Left colon (tissue), 2 donors: ENCODE measurements at regions not wholly inside any gene's neighbourhood (a gene's known extent, or its start where the extent isn't known, plus 50 kb on each side); places are given as distances from the start of the nearest gene placed in this dataset.

Experiments
- ATAC-seq: fragments of 200-7000 bp; cut with Tn5 transposase; one replicate; pipeline ENCODE4 v1.9.1; 2020; ENCODE audit warnings: mild to moderate bottlenecking, moderate library complexity
- DNase-seq, 2 donors: peaks; one replicate each; pipeline ENCODE4 v3.0.0-alpha.2; 2020
- intact Hi-C, 2 donors: fragments of 100-400 bp; cut with DNase I in 1 of 2; cut with micrococcal nuclease in 1 of 2; formaldehyde crosslinking; loops; one replicate each; pipeline versions ENCODE4 v1.11.2 to v1.14.0; 2022; cut with DNase I, micrococcal nuclease
- donor health status: DM: no; HTN: no; CAD: no.
- donor health status: DM: yes; HTN: yes; CAD: no.

- ATAC-seq, result no peak
- intact Hi-C loops, result no loop called here
- no peak for DNase-seq
Observed at GRCh38 chr4:179768996-179769395, 2326.8 kb upstream of the AGA start.

GRCh38 chr4:179797738-179798137 is 2355.5 kb upstream of the AGA start:
- DNase-seq (no peak), ATAC-seq (no peak)
- intact Hi-C loops, result no loop called here

DNA sequence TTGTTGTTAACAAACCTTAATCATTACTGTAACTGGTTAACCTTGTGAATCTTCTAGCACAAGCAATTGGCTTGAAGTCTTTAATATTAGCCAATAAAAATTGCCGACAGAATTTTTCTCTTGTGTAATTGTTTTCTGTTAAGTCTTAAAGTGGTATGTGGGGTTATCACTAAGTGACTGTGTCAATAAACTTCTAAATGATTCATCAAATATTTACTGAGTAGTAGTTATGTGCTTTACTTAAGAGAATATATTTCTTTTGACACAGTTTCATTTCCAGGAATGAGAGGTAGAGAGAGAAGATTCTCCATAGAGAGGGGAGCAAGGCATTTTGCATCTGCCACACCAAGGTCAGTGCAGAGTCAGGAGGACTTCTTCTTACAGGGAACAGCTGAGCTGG is 2361.6 kb upstream of the AGA start:
- intact Hi-C loops, result no loop called here
- DNase-seq (no peak), ATAC-seq (no peak)

- intact Hi-C loops, result no loop called here
- ATAC-seq (no peak), DNase-seq (no peak)
Observed at GRCh38 chr4:179804440-179804839, 2362.2 kb upstream of the AGA start.

DNA sequence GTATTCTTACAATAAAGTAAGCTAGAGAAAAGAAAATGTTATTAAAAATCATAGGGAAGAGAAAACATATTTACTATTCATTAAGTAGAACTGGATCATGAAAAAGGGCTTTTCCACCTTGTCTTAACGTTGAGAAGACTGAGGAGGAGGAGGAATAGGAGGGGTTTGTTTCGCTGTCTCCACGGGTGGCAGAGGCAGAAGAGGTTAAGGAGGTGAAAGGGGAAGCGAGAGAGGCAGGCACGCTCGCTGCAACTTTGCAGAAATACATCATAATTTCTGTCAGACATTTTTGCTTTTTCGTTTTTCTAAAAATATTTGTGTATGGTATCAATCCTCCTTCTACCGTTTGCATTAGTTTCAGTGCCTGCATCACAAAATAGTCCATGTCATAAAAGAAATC is 2375.1 kb upstream of the AGA start:
- intact Hi-C loops, result no loop called here
- ATAC-seq (no peak), DNase-seq (no peak)

GRCh38 chr4:179823342-179823741 is 2381.1 kb upstream of the AGA start:
- DNase-seq (no peak), ATAC-seq (no peak)

GRCh38 chr4:179831274-179831673 is 2389.0 kb upstream of the AGA start:
- DNase-seq (no peak), ATAC-seq (no peak)
- intact Hi-C loops, result no loop called here

More at GRCh38 chr4:179823342-179823741, 2381.1 kb upstream of the AGA start:
- intact Hi-C loops, result no loop called here

DNA sequence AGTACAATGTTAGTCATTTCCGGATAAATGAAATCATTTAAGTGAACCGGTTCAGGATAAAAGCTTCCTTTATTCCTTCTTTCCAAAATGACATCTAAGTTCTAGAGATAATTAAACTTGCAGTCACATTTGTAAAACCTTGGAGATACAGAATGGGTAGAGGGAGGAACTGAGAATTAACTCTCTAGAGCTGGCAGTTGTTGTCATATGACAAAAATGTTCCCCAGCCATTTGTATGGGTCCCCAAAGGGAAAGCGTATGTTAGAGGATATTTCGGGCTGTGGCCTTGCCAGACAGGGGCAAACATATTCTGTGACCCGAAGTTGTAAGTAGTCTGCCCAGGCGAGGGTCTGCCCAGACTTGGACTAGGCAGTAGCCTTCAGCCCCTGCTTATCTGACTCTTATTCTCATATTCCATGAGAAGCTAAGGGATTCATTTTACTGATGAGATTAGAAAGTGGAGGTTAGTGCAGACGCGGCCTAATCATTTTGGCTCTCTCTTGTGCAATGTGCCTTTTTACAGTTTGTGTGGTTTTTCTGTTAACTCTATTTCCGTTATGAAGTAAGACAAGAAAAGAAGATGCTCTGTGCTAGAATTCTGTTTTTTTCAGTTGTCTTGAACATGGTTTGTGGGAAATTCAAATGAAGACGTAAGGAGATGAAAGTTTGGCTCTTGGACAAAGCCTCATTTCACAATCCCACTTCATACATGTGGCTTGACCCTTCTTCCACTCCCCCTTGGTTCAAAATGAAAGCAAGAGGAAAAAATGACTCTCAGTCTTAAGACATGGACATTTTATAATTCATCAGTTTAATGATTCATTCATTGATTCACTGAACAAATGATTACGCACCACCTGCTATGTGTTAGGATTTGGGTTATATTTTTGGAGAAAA is 2394.2 kb upstream of the AGA start:
- intact Hi-C loops, result no loop called here
- DNase-seq, result no peak
- no peak for ATAC-seq

GRCh38 chr4:179843370-179843769 is 2399.8 kb upstream of the TENM3 start:
- ATAC-seq (no peak), DNase-seq (no peak)
- intact Hi-C loops, result no loop called here

DNA sequence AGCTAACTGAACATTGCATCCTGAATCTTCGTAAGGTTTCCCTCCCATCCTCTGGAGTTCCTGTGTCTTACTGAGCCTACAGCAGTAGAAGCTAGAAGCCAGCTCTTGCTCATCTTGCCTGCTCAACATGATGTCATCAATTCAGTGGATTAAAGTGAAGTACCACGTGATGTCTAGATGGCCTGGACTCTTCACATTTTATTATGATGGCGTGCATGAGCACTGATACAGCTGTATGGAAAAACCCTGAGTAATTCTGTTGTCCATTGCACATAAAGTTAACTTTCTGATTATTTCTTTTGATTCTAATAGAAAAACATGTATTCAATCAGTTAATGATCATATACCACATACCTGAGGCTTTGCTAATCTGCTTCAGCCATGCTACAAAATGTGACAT is 2387.7 kb upstream of the TENM3 start:
- intact Hi-C loops, result no loop called here
- no peak for ATAC-seq
- no peak for DNase-seq

GRCh38 chr4:179858221-179858620 is 2385.0 kb upstream of the TENM3 start:
- DNase-seq (no peak), ATAC-seq (no peak)
- intact Hi-C loops, result no loop called here

DNA sequence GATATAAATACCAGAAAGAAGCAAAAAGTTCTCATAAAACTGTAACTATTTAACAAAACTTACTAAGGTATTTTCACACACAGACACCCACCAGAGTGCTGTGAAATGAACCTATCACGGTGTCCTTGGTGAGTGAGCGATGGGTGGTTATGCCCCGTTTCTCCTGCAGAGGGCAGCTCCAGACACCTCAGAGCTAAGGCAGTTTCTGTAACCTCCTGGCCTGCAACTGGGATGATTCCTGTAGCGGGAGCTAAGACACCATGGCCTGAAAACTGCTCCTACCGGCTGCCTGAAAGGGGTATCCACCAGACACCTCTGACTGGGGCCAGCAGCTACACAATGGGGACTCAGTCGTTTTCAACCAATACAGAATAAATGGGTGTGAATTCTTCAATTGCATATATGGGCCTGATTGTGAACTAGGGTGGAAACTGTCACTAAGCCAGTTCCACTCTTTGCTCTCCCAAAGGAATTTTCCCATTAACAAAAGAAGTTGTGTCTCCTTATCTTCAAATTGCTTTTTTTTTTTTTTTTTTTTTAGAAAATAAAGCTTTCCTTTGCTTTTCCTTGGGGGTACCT is 2375.8 kb upstream of the TENM3 start:
- DNase-seq (peak in 1 of 2 donors; percentile 57), ATAC-seq (peak; percentile 77)
- intact Hi-C loops, result no loop called here

DNA sequence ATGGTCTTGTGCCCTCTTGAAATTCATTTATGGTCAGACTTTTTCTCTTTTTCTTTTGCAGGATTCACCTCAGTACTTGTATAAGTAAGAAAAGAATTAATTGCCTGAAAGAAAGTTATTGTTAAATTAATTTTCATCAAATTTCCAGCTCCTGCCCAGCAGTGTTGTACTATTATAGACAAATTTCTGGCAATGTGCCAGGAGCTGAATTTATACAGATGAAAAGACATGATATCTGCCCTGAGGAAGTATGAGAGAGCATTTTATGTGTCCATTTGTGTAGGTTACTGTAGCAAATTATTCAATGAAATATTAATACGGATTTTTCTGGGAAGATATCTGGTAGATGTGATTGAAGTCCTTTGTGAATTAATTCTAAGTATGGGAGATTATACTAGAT is 2371.5 kb upstream of the TENM3 start:
- no peak for DNase-seq
- intact Hi-C loops, result no loop called here
- ATAC-seq, result no peak

DNA sequence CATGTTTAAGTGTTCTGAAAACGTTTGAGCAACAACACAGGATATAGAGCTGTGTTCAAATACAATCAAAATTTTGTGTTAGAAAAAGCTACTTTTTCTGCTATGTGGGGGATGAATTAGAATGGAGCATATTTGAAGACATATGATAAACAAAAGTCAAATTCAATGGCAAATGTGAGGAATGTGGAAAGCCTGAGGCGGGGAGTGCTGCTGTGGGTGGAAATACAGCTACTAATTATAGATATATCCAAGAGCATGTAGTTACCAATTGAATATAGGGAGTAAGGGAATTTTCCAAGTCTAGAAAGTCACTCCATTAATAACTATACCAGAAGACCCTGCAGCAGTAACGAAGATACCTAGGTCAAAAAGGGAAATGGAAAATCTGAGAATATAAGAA is 2370.4 kb upstream of the TENM3 start:
- ATAC-seq (no peak), DNase-seq (no peak)
- intact Hi-C loops, result no loop called here

DNA sequence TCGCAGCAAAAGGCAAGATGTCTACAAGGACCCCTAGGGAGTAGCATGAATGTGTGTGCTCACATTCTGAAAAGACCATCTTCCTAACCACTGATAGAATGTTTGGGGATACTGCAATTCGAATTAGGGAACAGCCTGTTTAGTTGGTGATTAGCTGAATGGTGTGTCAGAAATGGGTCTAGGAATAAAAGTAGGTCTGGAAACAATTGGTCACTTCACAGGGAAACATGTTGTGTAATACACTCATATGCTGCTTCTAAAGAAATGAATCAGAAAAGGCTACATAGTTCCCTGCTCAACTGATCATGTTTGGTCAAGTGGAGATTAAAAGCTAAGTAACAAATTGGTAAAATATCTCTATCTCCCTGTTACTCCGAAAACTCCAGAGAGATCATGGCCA is 2362.4 kb upstream of the TENM3 start:
- intact Hi-C loops, result no loop called here
- ATAC-seq, result no peak
- no peak for DNase-seq

- intact Hi-C loops, result no loop called here
- DNase-seq (no peak), ATAC-seq (no peak)
Observed at GRCh38 chr4:179894066-179894778, 2349.0 kb upstream of the TENM3 start.

- intact Hi-C loops, result no loop called here
- no peak for DNase-seq
- ATAC-seq, result no peak
Observed at GRCh38 chr4:179919587-179919986, 2323.6 kb upstream of the TENM3 start.

DNA sequence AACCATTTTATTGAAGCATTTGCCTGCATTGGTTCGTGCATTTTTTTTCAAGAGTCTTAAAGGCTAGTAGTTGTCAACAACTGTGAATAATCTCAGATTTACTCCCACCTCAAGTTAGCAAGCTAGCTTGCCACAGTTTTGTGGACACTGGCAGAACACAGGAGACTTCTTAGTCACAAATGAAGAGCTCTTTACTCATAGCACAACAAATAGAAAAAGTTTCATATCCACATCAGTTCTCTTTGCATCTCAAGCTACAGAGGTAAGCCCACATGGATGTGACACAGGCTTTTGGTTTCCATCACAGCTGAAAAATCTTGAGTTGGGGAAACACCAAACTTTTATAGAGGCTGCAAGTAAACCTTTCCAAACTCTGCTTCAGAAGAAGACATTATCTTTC is 2315.7 kb upstream of the TENM3 start:
- ATAC-seq (no peak), DNase-seq (no peak)
- intact Hi-C loops, result no loop called here

- DNase-seq (no peak), ATAC-seq (no peak)
- intact Hi-C loops, result no loop called here
Observed at GRCh38 chr4:179941911-179942310, 2301.3 kb upstream of the TENM3 start.

DNA sequence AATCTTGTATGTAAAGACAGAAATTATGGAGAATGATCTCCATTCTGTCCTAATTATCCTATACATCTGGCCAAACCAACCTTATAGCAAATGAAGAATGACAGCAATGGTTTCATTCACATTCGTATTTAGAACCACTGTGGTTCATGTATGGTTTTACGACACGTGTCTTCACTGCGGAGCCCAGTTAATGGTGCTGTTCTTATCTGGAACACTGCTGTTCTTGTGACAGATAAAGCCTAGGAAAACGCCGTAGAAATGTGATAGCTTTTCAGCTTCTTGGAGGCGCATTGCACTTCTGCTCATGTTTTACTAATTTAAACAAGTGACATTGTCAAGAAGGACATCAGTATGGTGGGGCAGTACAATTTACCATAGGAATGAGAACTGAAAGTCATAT is 2266.4 kb upstream of the TENM3 start:
- DNase-seq, result no peak
- ATAC-seq, result no peak
- intact Hi-C loops, result no loop called here
